Tibial nerve (tissue), 4 donors: ENCODE measurements at regions not wholly inside any gene's neighbourhood (a gene's known extent, or its start where the extent isn't known, plus 50 kb on each side); places are given as distances from the start of the nearest gene placed in this dataset.

Source experiments
- DNase-seq, 2 donors: peaks; one replicate each; pipeline ENCODE4 v3.0.0-alpha.2; 2019; ENCODE audit warnings: low spot score in 2 of 2
- H3K27ac ChIP-seq, 4 donors: fragments of 200-600 bp; sonication (generic) in 3 of 4; one replicate each; pipeline ENCODE4 v1.5.1; 2017 to 2019; ENCODE audit warnings: mild to moderate bottlenecking in 1 of 4
- H3K27me3 ChIP-seq, 2 donors: fragments of 200-600 bp; sonication (generic) in 1 of 2; one replicate each; pipeline versions ENCODE4 v1.5.1 to v1.6.0; 2017 to 2019
- H3K36me3 ChIP-seq, 3 donors: fragments of 200-600 bp; sonication (generic); one replicate each; pipeline ENCODE4 v1.5.1; 2018 to 2019
- H3K4me1 ChIP-seq, 4 donors: fragments of 200-600 bp; sonication (generic) in 3 of 4; one replicate each; pipeline ENCODE4 v1.5.1; 2017 to 2019
- H3K4me3 ChIP-seq, 4 donors: fragments of 200-600 bp; sonication (generic) in 3 of 4; one replicate each; pipeline ENCODE4 v1.5.1; 2017 to 2019; ENCODE audit warnings: mild to moderate bottlenecking in 1 of 4, moderate library complexity in 1 of 4
- H3K9me3 ChIP-seq, 4 donors: fragments of 200-600 bp; sonication (generic) in 3 of 4; one replicate each; pipeline ENCODE4 v1.5.1; 2017 to 2019
- CTCF ChIP-seq, 5 experiments: fragments of 200-600 bp in 3 of 5; fragments of 450-650 bp in 2 of 5; sonication (generic) in 3 of 5; IDR thresholded peaks; one replicate each; pipeline ENCODE4 v1.5.1; 2016 to 2019; ENCODE audit warnings: antibody characterized with exemption in 5 of 5, mild to moderate bottlenecking in 3 of 5, moderate library complexity in 2 of 5
- EP300 ChIP-seq, 2 donors: sonication (generic); formaldehyde crosslinking; IDR thresholded peaks; one replicate each; pipeline ENCODE4 v1.6.1; 2017; ENCODE audit warnings: antibody characterized with exemption in 2 of 2, mild to moderate bottlenecking in 1 of 2
- POLR2A ChIP-seq, 2 donors: fragments of 450-650 bp; IDR thresholded peaks; one replicate each; pipeline ENCODE4 v1.6.1; 2017; ENCODE audit warnings: antibody characterized with exemption in 2 of 2, mild to moderate bottlenecking in 2 of 2, moderate library complexity in 2 of 2
- WGBS, 2 donors: methylation state at CpG; one replicate each; pipeline ENCODE4 v1.1.5; 2018; 5-methylcytosine and 5-hydroxymethylcytosine counted together

- H3K4me3 ChIP-seq: no peak overlapping the region
- H3K27ac ChIP-seq: no peak overlapping the region
- H3K36me3 ChIP-seq: no peaks in the 10 kb centered on the region
- no peak for TF ChIP-seq POLR2A (IDR thresholded peaks at IDR 0.05)
- TF ChIP-seq CTCF (IDR thresholded peaks at IDR 0.05): no peak
- no peak for TF ChIP-seq EP300 (IDR thresholded peaks at IDR 0.05)
- H3K4me1 ChIP-seq: no peaks in the 10 kb centered on the region
- H3K27me3 ChIP-seq: peaks cover 0 to 61% of the 10 kb centered on the region in 2 donors
- WGBS, 2 donors: 31 to 58% methylated on average over 14 of the region's 14 CpGs
- no peak for DNase-seq
- peaks cover 0 to 5% (median 0%) of the 10 kb centered on the region in 4 donors for H3K9me3 ChIP-seq
Observed at GRCh38 chr4:1462768-1463075, 56.5 kb upstream of the NKX1-1 start.

- no peak for DNase-seq
- Histone ChIP-seq H3K9me3 (peaks cover 0 to 5% (median 0%) of the 10 kb centered on the region in 4 donors), H3K4me3 (no peak overlapping the region), H3K36me3 (no peaks in the 10 kb centered on the region), H3K4me1 (no peaks in the 10 kb centered on the region), H3K27me3 (peaks cover 0 to 61% of the 10 kb centered on the region in 2 donors), H3K27ac (no peak overlapping the region)
- TF ChIP-seq POLR2A (IDR thresholded peaks at IDR 0.05): no peak
- no peak for TF ChIP-seq EP300 (IDR thresholded peaks at IDR 0.05)
- TF ChIP-seq CTCF (IDR thresholded peaks at IDR 0.05): no peak
- 40 to 43% methylated on average over 18 to 31 of the region's 31 CpGs for WGBS, 2 donors
Observed at GRCh38 chr4:1462009-1462767, 55.9 kb upstream of the NKX1-1 start.

- no peak overlapping the region for H3K27ac ChIP-seq
- H3K27me3 ChIP-seq: peaks cover 0 to 61% of the 10 kb centered on the region in 2 donors
- TF ChIP-seq EP300 (IDR thresholded peaks at IDR 0.05): no peak
- TF ChIP-seq POLR2A (IDR thresholded peaks at IDR 0.05): no peak
- no peak for TF ChIP-seq CTCF (IDR thresholded peaks at IDR 0.05)
- WGBS, 2 donors: 69 to 78% methylated on average over 19 of the region's 19 CpGs
- H3K4me3 ChIP-seq: no peak overlapping the region
- peaks cover 0 to 5% (median 0%) of the 10 kb centered on the region in 4 donors for H3K9me3 ChIP-seq
- no peaks in the 10 kb centered on the region for H3K36me3 ChIP-seq
- DNase-seq: no peak
- no peaks in the 10 kb centered on the region for H3K4me1 ChIP-seq
Observed at GRCh38 chr4:1460967-1461868, 55.0 kb upstream of the NKX1-1 start.

- no peak overlapping the region for H3K27ac ChIP-seq
- no peaks in the 10 kb centered on the region for H3K36me3 ChIP-seq
- peaks cover 0 to 5% (median 0%) of the 10 kb centered on the region in 4 donors for H3K9me3 ChIP-seq
- peaks cover 0 to 61% of the 10 kb centered on the region in 2 donors for H3K27me3 ChIP-seq
- no peaks in the 10 kb centered on the region for H3K4me1 ChIP-seq
- TF ChIP-seq POLR2A (IDR thresholded peaks at IDR 0.05): no peak
- TF ChIP-seq CTCF (IDR thresholded peaks at IDR 0.05): no peak
- no peak for TF ChIP-seq EP300 (IDR thresholded peaks at IDR 0.05)
- no peak overlapping the region for H3K4me3 ChIP-seq
- 52 to 59% methylated on average over 19 to 25 of the region's 26 CpGs for WGBS, 2 donors
- no peak for DNase-seq
Observed at GRCh38 chr4:1459722-1460511, 53.7 kb upstream of the NKX1-1 start.
